Progenitor cell of endocrine pancreas (in vitro differentiated cells): ENCODE measurements at regions not wholly inside any gene's neighbourhood (a gene's known extent, or its start where the extent isn't known, plus 50 kb on each side); places are given as distances from the start of the nearest gene placed in this dataset.
"Not testable (repeated sequence)": the region's sequence is repeated elsewhere in the genome, so short reads cannot be mapped to it uniquely, and the experiment has no call there.

Experiments used
- DNase-seq: peaks from one replicate; pipeline ENCODE4 v3.0.0; 2021; ENCODE audit warnings: low spot score; ENCODE audit not compliant: unreplicated experiment
- H3K27ac Mint-ChIP-seq: 2 replicates; pipeline ENCODE4 v1.8.0; 2021; ENCODE audit warnings: mild to moderate bottlenecking, moderate library complexity, mixed read lengths
- H3K27me3 Mint-ChIP-seq: 2 replicates; pipeline ENCODE4 v1.8.0; 2021; ENCODE audit warnings: mixed read lengths
- H3K36me3 Mint-ChIP-seq: 2 replicates; pipeline ENCODE4 v1.8.0; 2022; ENCODE audit warnings: mixed read lengths; ENCODE audit not compliant: insufficient read depth
- H3K4me1 Mint-ChIP-seq: 2 replicates; pipeline ENCODE4 v1.8.0; 2021; ENCODE audit warnings: low read depth, mixed read lengths
- H3K4me3 Mint-ChIP-seq: 2 replicates; pipeline ENCODE4 v1.8.0; 2021; ENCODE audit warnings: low read depth, mild to moderate bottlenecking, moderate library complexity, mixed read lengths
- H3K9me3 Mint-ChIP-seq: 2 replicates; pipeline ENCODE4 v1.8.0; 2021; ENCODE audit warnings: low read depth, mixed read lengths
- TF ChIP-seq, protein P1 (sequence below): fragments of 200-600 bp; sonication (generic); IDR thresholded peaks from one replicate; pipeline ENCODE4 v1.5.0; 2021; ENCODE audit warnings: antibody characterized with exemption, mild to moderate bottlenecking; ENCODE audit not compliant: unreplicated experiment

DNA sequence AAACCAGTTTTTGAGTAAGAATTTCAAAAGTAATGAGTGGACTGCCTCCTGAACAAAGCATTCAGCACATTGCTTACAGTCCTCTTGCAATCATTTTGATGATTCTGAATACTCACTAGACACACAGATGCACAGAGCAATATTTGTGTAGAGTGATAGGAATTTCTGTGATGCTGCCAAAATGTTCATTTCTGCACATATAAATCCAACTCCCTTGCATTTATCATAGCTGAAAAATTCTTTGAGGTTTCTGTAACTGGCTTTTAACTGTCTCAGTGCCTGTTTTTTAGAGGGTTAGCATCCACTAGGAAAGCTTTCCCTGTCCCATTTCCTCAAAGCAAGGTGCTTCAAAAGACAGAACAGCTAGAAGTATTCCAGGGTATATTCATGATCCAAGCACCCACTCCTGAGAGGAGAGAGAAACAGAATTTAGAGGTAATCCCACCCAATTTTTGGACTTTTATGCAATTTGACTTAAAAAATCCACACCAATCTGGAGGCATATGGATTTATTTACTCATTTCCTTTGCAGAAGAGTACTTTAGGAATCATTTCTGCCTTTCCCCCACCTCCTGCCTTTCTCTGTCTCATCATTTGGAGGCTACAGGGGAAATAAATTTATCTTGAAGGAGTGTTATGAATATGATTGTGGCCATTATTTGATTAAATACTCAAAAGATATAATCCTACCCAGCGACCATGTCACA is 234.5 kb upstream of the SLIT2 start:
- no peak overlapping the region for H3K27ac Mint-ChIP-seq
- DNase-seq = no peak
- no peaks in the 10 kb centered on the region for H3K9me3 Mint-ChIP-seq
- no peak overlapping the region for H3K4me3 Mint-ChIP-seq
- TF ChIP-seq, protein P1, sequence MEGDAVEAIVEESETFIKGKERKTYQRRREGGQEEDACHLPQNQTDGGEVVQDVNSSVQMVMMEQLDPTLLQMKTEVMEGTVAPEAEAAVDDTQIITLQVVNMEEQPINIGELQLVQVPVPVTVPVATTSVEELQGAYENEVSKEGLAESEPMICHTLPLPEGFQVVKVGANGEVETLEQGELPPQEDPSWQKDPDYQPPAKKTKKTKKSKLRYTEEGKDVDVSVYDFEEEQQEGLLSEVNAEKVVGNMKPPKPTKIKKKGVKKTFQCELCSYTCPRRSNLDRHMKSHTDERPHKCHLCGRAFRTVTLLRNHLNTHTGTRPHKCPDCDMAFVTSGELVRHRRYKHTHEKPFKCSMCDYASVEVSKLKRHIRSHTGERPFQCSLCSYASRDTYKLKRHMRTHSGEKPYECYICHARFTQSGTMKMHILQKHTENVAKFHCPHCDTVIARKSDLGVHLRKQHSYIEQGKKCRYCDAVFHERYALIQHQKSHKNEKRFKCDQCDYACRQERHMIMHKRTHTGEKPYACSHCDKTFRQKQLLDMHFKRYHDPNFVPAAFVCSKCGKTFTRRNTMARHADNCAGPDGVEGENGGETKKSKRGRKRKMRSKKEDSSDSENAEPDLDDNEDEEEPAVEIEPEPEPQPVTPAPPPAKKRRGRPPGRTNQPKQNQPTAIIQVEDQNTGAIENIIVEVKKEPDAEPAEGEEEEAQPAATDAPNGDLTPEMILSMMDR = no peak
- H3K36me3 Mint-ChIP-seq = no peaks in the 10 kb centered on the region
- H3K27me3 Mint-ChIP-seq = no peaks in the 10 kb centered on the region
- peaks cover 1% of the 10 kb centered on the region for H3K4me1 Mint-ChIP-seq

DNA sequence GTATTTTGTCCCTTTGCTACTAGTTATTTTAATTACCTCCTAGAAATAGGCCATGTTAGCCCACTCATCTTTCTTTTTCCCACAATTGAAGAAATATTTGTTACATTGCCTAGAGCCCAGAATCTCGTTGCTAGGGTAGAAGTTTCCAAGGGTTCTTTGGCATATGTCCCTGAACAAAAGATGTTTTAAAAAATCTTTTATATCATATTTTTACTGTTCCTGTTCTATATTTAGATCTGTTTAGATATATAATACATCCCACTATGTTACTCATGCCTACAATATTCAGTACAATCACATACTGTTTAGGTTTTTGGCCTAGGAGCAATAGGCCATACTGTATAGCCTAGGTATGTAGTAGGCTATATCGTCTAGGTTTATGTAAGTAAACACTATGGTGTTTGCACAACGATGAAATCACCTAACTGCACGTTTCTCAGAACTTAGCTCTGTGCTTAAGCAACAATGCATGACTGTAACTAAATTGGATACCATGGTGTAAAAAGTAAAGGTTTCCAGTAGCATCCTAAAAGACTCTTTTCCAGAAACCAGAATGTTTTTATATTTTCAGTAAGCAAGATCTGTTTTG is 236.0 kb upstream of the SLIT2 start:
- Mint-ChIP-seq H3K9me3 (no peaks in the 10 kb centered on the region), H3K36me3 (no peaks in the 10 kb centered on the region), H3K27ac (no peak overlapping the region), H3K27me3 (no peaks in the 10 kb centered on the region), H3K4me3 (no peak overlapping the region), H3K4me1 (peaks cover 1% of the 10 kb centered on the region)
- TF ChIP-seq, protein P1 = no peak
- DNase-seq = no peak

DNA sequence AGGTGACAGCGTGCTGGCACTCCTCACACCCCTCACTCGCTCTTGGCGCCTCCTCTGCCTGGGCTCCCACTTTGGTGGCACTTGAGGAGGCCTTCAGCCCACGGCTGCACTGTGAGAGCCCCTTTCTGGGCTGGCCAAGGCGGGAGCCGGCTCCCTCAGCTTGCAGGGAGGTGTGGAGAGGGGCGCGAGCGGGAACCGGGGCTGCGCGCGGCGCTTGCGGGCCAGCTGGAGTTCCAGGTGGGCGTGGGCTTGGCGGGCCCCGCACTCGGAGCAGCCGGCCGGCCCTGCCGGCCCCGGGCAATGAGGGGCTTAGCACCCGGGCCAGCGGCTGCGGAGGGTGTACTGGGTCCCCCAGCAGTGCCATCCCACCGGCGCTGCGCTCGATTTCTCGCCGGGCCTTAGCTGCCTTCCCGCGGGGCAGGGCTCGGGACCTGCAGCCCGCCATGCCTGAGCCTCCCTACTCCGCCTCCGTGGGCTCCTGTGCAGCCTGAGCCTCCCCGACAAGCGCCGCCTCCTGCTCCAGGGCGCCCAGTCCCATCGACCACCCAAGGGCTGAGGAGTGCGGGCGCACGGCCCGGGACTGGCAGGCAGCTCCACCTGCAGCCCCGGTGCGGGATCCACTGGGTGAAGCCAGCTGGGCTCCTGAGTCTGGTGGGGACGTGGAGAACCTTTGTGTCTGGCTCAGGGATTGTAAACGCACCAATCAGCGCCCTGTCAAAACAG is 247.7 kb upstream of the SLIT2 start:
- H3K4me1 Mint-ChIP-seq, H3K4me3 Mint-ChIP-seq, H3K36me3 Mint-ChIP-seq, H3K27me3 Mint-ChIP-seq, H3K27ac Mint-ChIP-seq, H3K9me3 Mint-ChIP-seq, DNase-seq: not testable (repeated sequence)

DNA sequence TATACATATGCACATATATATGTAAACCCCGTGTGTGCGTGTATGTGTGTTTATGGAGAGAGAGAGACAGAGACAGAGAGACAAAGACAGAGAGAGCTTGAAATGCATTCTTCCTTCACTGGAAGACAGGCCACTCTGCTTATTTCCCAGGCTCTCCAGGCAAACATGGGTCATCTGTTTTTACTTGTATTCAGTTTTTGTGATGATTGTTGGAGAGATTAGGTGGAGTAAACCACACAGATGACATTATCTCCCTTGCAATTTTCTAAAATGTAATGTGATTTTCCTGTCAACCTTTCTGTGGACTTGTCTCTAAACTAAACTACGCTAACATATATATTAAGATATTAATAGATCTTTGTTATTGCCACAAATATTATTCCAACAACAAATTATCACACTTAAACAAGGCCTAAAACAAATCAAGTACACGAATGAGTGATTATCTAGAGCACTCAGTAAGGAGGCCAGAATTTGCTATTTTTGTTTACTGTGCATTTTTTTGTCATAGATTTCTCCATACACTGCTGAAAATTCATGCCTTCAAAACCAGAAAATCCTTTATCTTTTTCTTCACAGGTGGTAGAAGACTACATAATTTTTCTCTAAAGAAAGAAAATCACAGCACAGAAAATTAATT is 251.8 kb upstream of the SLIT2 start:
- peaks cover 8% of the 10 kb centered on the region for H3K9me3 Mint-ChIP-seq
- TF ChIP-seq, protein P1 = no peak
- no peaks in the 10 kb centered on the region for H3K27me3 Mint-ChIP-seq
- no peak for DNase-seq
- no peaks in the 10 kb centered on the region for H3K4me1 Mint-ChIP-seq
- no peak overlapping the region for H3K4me3 Mint-ChIP-seq
- no peak overlapping the region for H3K27ac Mint-ChIP-seq
- no peaks in the 10 kb centered on the region for H3K36me3 Mint-ChIP-seq

DNA sequence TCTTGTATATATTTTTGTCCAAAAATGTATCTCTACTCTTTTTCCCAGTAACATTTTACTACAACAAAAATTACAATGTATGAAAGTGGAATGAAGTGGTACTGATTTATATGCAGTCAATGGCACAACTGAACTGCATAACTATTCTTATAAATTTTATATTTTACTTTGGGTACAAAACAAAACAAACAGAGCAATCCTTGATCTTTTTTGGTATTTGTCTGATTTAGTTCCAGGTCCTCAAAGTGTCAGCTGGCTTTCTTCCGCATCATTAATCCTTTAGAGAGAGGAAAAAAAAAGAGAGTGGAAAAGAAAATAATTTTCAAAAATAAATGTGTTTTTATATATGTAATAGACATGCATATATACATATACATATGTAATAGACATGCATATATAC is 252.4 kb upstream of the SLIT2 start:
- peaks cover 8% of the 10 kb centered on the region for H3K9me3 Mint-ChIP-seq
- H3K36me3 Mint-ChIP-seq = no peaks in the 10 kb centered on the region
- H3K4me3 Mint-ChIP-seq = no peak overlapping the region
- H3K27me3 Mint-ChIP-seq = no peaks in the 10 kb centered on the region
- no peak for DNase-seq
- H3K4me1 Mint-ChIP-seq = no peaks in the 10 kb centered on the region
- TF ChIP-seq, protein P1 = no peak
- no peak overlapping the region for H3K27ac Mint-ChIP-seq
